PC-9 (cell line): ENCODE measurements at regions not wholly inside any gene's neighbourhood (a gene's known extent, or its start where the extent isn't known, plus 50 kb on each side); places are given as distances from the start of the nearest gene placed in this dataset.

Source experiments
- EZH2 ChIP-seq: fragments of 200-600 bp; sonication (generic); IDR thresholded peaks from 2 replicates; pipeline ENCODE4 v1.8.0; 2017; ENCODE audit warnings: antibody characterized with exemption, low read depth
- TF ChIP-seq, protein P1 (sequence below): fragments of 200-600 bp; sonication (generic); conservative IDR thresholded peaks from 2 replicates; pipeline ENCODE4 v1.6.1; 2017; ENCODE audit warnings: mixed run types, antibody characterized with exemption, mild to moderate bottlenecking, moderate library complexity

DNA sequence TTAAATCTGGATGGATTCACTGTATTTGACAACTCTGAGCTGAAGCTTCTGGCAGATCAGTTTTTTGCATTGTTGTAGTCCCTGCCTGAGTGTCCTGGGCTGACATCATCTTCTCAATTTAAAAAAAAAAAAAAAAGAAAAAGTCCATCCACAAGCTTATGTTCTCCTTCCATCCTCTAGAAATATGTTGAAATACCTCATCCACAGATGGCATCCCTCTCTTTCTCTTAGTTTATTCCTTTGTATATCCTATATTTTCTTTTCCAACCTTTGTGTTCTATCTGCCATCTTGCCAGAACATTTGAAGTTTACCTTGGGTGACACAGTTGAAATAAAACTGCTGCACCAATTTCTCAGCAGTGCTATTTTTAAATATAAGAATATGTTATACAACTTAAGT is 184.4 kb upstream of the PKN2 start:
- TF ChIP-seq, protein P1, sequence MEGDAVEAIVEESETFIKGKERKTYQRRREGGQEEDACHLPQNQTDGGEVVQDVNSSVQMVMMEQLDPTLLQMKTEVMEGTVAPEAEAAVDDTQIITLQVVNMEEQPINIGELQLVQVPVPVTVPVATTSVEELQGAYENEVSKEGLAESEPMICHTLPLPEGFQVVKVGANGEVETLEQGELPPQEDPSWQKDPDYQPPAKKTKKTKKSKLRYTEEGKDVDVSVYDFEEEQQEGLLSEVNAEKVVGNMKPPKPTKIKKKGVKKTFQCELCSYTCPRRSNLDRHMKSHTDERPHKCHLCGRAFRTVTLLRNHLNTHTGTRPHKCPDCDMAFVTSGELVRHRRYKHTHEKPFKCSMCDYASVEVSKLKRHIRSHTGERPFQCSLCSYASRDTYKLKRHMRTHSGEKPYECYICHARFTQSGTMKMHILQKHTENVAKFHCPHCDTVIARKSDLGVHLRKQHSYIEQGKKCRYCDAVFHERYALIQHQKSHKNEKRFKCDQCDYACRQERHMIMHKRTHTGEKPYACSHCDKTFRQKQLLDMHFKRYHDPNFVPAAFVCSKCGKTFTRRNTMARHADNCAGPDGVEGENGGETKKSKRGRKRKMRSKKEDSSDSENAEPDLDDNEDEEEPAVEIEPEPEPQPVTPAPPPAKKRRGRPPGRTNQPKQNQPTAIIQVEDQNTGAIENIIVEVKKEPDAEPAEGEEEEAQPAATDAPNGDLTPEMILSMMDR: no peak
- no peak for TF ChIP-seq EZH2
